Right lung (tissue), 2 donors: ENCODE measurements at regions not wholly inside any gene's neighbourhood (a gene's known extent, or its start where the extent isn't known, plus 50 kb on each side); places are given as distances from the start of the nearest gene placed in this dataset.
"Not testable (repeated sequence)": the region's sequence is repeated elsewhere in the genome, so short reads cannot be mapped to it uniquely, and the experiment has no call there.

ENCODE experiments used
- DNase-seq, 2 donors: peaks; one replicate each; pipeline ENCODE4 v3.0.0-alpha.2; 2013

DNA sequence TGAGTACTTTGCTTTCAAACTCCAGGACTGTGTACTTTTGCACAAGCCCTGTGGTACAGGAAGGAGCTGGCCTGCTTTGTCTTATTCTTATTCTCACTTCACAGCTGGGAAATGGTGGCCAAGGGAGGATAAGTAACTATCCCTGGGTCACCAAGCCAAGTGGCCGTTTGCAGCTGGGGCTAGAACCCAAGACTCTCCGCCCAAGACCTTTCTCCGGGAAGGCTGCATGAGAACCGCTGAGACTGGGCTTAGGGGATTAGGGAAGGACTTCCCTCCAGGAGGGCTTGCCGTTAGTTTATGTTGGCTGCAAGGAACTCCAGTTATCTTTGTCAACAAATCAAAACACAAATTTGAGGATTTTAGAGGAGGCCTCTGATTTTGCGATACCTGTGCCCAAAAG, 109.5 kb upstream of the ADRA1D start:
- no peak for DNase-seq

DNA sequence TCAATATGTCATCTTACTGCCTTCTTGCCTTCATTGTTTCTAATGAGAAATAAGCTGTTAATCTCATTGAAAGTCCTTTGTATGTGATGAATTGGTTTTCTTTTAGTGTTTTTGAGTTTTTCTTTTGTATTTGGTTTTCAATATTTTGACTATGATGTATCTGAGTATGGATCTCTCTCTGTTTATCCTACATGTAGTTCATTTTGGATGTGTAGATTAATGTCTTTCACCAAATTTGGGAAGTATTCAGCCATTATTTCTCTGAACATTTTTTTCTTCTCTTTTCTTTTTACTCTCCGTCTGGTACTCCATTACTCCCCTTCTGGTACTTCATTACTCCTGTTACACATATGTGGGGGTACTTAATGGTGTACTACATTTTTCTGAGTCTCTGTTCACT, 103.3 kb upstream of the ADRA1D start:
- no peak for DNase-seq

DNA sequence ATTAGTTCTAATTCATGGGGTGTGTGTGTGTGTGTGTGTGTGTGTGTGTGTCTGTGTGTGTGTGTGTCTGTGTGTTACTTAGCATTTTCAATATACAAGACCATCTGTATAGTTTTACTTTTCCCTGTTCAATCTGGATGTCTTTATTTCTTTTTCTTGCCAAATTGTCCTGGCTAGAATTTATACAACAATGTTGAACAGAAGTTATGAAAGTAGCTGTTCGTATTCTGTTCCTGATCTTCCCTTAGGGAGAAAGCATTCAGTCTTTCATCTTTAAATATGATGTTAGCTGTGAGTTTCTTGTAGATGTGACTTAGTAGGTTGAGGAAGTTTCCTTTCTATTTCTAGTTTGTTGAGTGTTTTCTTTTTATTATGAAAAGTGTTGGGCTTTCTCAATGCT, 101.0 kb upstream of the ADRA1D start:
- no peak for DNase-seq

DNA sequence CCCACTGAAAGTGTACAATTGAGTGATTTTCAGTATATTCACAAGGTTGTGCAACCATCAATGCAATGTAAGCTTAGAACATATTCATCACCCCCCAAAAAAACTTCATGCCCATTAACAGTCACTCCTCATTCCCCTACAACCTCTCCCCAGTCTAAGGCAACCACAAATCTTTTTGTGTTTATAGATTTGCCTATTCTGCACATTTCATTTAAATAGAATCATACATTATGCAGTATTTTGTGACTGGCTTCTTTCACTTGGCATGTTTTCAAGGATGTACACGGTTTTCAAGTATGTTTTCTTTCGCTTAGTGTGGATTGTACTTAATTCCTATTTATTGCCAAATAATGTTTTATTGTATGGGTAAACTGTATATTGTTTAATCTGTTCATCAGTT, 95.6 kb upstream of the ADRA1D start:
- no peak for DNase-seq

DNA sequence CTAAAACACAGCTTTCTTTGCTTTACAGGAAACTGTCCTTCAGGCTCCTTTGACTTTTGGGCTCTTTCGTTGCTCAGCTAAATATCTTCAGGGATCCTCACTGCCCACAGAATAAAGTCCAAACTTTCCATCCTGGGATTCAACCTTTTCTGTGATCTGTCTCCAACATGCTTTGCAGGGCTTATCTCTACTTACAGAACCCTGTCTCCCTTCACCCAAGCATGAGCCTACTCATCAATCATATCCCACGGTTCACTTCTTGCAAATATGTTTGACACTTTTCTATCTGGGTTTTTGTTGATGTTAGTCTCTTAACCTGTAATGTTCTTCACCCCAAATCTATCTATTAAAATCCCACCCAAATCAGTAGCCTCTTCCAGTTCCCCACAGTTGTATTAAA, 93.5 kb upstream of the ADRA1D start:
- DNase-seq = no peak

DNA sequence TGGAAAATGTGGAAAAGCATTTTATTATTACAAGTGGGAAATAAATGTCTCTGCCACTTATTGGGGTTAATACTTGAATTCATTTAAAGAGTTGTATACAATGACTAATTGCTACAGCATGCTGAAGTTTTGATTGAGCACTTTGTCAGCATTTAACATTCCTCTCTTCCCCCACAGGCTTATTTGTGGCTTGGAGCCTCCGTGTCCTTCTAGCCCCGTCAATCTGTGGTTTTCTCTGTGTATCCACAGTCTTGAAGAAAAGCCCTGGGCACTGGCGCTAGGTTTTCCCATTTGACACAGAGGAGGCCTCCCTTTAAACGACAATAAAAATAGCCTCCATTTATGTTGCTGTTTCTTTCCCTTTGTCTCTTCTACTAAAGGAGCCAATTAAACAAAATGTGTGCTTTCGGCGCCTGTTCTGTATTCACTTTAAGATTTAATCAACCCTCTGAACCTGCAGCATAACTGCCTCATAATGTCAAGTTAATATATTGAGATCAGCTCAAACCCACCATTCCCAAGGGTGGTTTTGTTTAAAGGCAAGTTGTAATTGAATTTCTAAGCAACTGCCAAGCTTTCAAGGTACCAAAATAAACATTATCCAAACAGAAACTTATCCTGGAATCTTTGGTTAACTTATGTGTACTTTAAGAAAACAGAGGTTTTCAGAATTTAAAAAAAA, 92.9 kb upstream of the ADRA1D start:
- no peak for DNase-seq

DNA sequence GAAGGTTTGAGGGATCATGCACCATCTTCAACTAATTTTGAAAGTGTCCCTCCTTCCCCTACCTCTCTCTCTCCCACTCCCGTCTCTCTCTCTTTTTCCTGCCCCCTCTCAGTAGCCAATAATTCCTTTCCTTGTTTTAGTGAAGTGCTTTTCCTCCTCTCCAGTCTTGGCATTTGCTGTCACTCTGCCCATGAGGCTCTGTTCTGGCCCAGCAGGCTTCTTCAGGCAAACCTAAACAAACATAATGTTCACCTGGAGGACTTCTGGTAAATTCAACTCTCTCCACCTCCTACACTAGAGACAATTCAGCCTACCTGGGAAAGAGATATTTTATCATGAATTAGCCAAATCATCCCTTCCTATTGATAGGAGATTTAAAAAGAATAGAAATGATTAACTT, 86.6 kb upstream of the ADRA1D start:
- no peak for DNase-seq

DNA sequence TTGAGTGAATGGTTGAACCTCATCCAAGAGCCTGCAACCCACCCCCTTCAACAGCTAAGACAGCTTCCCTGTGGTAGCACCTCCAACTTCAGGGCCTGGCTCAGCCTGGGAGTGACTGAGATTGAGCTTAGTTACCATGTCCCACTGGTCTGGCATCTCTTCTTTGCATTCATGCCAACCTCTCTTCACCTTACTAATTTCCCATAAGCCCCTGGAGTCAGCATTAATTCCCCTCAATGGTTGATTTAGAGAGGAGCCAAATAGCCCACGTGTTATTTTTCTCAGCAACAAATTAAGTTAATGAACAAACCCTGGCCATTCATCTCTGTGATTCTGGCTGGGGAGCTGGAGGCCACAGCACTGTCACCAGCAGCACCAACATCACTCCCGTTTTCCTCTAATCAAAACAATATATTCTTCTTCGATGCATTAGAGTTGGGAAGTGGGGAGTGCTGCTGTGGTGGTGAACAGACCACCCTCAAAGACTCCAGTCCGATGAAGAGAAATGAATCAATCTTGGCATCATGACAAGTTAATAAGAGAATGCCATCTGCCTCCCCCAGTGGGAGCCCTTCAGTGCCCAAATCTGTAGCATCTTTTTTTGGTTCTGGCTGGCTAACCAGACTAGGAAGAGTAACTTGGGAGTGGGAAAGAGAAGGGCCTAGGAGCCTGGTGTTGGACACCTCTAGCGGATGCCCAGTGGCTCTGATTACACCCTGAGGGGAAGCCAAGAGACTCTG, 83.2 kb upstream of the ADRA1D start:
- no peak for DNase-seq

DNA sequence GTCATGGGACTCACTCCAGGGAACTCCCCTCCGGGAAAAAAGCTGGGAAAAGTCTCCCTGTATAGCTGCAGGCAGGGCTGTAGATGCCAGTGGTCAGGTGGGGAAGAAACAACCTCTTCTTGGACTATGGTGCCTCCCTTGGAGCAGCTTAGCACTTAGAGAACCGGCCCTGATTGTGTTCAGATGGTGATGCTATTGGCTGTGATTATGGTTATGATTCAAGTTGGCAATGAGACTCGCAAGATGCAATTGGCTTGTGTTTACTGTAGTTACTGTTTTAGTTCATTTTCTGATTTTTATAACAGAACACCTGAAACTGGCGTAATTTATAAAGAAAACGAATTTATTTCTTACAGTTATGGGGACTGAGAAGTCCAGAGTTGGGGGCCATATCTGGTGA, 80.9 kb upstream of the ADRA1D start:
- DNase-seq = no peak

DNA sequence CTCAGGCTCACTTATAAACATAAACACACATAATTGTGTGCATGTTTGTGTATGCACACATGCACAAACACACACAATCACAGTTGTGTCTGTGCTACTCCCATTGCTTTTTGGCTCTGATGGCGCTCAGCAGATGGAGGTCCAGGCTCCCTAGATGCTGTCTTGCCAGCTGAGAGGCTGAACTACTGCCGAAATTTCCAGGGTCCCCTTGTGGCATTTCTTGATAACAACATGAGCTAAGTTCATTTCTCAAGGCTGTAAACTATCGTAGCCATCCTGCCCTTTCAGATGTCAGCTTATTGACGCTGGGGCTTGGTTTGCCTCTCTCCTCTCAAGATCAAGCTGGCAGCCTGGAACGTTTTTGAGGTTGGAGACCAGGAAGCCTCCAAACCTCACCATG, 80.1 kb upstream of the ADRA1D start:
- no peak for DNase-seq

DNA sequence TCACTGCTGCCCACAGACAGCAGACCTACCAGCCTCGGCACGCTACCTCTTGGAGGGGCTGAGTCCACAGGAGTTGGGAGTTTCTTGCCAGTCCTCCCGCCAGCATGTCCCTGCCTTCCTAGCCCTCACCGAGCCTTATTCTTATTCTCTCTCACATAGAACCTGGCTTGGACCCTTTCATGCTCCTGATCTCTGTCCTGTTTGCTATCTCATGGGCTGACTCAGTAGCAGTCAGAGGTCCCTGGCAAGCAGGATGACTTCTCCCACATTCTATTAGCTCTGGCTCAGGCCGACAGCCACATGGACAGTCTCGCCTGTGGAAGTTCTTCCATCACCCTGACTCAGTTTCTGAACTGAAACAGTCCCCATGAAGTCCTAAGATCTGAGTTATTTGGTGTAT, 79.5 kb upstream of the ADRA1D start:
- no peak for DNase-seq

DNA sequence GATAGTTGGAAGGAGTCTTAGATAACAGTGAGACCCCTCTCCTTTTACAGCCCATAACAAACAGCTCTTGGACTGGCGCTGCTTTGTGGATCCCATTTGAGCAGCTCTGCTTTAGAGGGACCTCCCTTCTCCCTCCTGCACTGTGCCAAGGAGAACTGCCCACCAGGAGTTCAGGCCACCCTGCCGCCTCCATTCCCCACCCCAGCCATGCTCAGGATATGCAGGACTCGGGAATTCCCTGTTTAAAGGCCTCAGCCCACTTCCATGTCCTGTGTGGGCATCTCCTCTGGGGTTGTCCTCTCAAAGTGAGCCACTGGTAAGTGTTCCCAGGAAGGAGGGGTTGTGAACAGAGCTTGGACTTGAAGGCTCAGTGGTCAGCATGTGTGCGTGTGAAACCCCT, 78.9 kb upstream of the ADRA1D start:
- DNase-seq = no peak

DNA sequence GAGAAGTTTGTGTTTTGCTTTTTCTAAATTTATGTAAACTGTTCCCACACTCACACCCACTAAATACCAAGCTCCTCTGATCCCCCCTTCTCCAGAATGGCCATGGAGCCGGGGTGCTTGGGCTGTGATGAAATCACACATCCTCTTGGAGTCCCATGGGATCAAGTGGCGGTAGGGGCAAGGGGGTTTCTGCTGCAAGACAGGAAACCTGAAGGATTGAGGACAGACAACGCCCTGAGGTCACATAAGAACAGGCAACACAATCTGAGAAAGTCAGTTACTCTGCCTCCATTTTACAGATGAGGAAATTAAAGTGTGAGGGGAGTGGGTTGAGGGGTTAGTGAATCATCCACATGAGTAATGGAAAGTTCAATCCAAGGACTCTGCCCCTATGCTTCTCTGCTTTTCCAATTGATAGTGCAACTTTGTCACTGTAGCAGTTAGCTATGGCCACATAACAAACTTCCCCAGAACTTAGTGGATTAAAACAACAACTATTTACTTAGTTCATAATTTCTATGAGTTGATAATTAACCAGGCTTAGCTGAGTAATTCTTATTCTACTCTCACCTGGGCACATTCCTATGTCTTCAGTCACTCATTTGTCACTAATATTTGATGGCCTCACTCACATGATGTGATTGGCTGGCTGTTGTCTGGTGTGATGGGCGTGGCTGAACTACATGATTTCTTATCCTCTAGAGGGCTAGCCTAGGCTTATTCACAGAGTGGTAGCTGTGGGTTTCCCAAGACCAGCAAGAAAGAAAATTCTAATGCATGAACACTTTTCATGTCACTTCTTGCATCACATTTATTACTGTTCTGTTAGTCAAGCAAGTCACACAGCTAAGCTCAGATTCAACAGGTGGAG, 77.3 kb upstream of the ADRA1D start:
- no peak for DNase-seq

DNA sequence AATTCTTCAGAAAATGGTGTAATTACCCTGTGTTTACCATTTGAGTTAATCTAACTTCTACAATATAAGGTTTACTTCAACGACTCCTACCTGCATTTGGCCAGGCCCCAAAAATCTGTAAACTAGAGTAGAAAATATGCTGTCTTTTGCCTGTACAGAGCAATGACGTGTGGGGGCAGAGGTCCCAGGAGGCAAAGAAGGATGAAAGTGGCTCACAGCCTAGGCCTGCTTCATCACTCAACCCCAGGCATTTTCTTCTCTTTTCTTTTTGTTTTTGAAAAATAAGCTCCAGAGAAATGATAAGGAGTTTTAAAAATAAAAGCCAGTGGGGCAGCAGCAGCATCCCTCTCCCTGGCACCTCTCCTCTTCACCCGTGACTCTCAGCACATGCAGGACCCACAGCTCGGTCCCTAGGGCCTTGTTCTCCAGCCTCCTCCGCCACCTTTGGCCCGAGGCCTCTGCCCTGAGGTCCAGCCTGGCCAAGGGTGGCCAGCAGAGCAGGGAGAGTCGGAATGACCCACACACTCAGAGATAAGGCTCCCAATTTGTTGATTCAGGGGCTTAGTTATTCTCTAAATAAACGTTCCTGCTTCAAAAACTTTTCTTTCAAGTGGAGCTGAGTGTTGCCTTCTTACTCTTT, 76.6 kb upstream of the ADRA1D start:
- peak; percentile 6 to 19 for DNase-seq

DNA sequence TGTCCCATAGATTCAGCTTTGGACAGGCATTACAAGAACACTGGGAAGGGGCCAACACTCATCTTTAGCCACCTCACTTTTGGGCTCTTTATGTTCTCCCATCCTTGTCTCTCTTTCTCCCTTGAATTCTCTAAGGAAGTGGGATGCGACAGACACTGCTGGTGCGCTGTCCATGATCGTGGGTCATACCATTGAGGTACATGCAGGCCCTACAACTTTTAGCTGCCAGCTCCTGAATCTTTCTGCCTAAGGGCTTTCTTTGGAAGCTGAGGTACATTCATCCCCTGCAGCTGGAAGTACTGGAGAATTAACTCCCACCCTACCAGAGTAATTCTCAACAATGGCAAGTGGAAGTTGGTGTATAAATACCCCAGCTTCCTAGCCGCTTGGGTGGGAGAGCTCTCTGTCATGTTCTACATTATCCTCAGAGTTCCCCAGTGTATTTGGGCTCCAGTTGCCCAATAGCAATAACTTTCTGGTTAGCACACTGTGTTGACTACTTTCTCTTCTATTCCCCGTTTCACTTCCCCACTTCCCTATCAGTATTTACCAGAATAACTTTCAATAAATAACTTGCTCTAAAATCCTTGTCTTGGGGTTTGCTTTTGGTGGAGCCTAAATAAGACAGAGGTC, 75.6 kb upstream of the ADRA1D start:
- DNase-seq = no peak

DNA sequence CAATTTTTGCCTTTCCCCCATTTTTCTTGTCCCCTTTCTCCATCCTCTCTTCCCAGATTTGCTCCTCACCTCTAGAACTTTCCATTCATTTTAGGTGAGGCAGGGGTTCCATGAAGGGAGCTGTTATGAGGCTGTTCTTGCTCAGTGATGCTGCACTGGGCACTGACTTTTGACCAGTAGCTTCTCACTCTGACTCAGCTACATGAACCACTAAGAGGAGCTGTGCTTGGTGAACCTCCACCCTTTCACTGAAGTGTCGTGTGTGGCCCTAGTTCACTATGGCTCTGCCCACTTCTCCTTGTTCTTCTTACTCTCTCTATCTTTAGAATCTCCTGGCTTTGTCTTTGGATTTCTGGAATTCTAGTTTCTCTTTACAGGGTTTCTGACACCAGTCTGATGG, 73.4 kb upstream of the ADRA1D start:
- no peak for DNase-seq

DNA sequence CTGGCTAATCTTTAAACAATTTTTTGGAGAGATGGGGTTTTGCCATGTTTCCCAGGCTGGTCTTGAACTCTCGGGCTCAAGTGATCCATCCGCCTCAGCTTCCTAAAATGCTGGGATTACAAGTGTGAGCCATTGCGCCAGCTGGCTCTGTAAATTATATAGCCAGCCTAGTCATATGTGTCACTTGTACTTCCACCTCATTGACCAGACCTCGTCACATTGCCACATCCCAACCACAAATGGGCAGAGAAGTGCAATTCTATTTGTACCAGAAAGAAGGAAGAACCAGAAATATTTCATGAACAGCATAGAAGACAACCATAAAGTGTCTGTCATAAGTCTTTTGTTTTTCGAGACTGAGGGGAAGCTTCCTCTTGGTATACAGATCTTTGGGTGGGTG, 71.2 kb upstream of the ADRA1D start:
- DNase-seq = no peak

DNA sequence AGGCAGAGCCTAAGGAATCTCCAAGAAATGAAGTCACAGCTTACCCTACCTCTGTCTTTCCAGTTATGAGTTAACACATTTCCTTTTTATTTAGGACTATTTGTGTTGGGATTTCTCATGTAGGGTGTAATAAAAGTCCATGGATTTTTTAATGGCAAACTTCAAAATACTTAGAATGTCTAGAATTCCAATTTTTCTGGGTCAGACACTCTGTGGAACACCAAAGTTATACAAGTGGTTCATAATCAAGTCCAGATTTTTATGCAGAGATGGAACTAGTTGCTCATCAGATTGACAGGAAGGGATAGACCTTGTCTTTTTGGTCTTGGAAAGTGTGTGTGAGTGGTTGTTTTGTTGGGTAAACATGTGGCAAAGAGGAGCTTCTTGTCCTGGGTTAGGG, 69.8 kb upstream of the ADRA1D start:
- DNase-seq = no peak

DNA sequence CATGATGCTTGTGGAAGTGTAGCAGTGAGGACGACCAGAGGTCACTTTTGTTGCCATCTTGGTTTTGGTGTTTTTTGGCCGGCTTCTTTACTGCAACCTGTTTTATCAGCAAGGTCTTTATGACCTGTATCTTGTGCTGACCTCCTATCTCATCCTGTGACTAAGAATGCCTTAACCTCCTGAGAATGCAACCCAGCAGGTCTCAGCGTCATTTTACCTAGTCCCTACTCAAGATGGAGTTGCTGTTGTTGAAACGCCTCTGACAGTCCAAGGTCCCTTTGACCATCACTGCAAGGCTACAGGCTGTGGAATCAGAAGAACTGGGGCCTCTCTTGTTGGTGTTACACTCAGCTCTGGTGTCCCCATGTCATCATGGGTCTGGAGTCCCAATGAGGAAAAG, 61.5 kb upstream of the ADRA1D start:
- not testable (repeated sequence) for DNase-seq

DNA sequence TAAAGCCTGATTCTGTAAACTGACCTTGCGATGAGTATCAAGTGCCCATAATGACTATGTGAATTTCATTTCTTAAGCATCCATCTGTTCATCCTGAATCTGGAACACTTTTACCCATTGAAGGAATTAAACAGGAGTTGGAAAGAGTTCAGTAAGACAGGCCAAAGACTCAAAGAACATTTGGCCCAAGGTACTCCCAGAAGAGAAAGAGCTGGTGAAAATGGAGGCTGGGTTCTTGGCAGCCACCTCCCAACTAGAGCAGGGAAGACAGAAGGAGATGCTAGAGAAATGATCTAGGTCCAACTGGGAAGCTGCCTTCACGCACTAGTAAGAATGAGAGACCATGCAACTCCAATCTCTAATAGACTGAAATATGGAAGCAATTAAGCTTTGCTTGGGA, 57.1 kb upstream of the ADRA1D start:
- no peak for DNase-seq

DNA sequence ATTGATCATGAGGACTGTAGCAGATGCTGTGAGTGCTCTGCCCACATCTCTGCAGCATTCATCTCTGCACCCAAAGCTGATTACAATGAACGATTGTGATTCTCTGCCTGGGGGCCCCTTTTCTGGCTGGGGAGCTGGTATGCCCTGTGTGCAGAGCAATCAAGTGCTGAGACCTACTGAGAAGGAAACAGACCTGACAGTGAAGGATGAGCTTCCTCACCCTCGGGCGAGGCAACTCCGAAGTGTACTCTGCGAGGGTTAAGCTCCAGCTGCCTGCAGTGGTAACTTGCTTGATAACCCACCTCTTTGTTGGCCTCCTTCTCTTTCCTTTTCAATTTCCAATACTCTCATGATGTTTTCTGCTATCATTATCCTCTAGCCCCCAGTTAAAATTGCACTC, 56.0 kb upstream of the ADRA1D start:
- no peak for DNase-seq

DNA sequence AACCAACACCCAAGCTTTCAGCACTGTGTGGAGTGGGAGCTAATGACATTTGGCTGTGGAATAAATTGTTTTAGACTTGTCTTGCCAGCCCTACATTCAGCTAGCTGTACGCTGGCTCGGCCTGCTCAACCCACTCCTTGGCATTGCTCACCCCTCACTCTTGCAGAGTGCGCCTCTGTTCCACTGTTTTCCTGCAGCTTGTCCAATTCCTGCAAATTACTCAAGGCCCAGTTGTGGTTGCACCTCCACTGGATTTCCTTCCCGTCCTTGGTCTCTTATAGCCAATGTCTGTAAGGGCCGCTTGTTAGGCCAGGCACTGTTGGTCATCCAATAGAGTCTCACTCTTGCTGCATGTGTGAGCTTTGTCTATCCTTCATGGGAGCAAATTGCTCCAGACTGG, 55.5 kb upstream of the ADRA1D start:
- no peak for DNase-seq
